HepG2 (cell line): ENCODE measurements at regions not wholly inside any gene's neighbourhood (a gene's known extent, or its start where the extent isn't known, plus 50 kb on each side); places are given as distances from the start of the nearest gene placed in this dataset.
A peak's percentile ranks its signal among the peaks of the same experiment; 100 is the strongest.

Experiments used
- CBX5 ChIP-seq: sonication (generic); formaldehyde crosslinking; IDR thresholded peaks from 2 replicates; pipeline ENCODE4 v1.4.0; 2020; ENCODE audit warnings: missing genetic modification reagents, borderline replicate concordance
- FOXA1 ChIP-seq, 2 experiments: fragments of 450-650 bp in 1 of 2; sonication (generic) in 1 of 2; formaldehyde crosslinking in 1 of 2; IDR thresholded peaks; 2 replicates each; pipeline versions ENCODE4 v1.4.0 to v1.6.1; 2016 to 2020; ENCODE audit warnings: missing genetic modification reagents in 1 of 2
- FOXJ3 ChIP-seq: sonication (generic); formaldehyde crosslinking; IDR thresholded peaks from 2 replicates; pipeline ENCODE4 v1.4.0; 2020; ENCODE audit warnings: missing genetic modification reagents, mild to moderate bottlenecking, borderline replicate concordance
- HINFP ChIP-seq: sonication (generic); formaldehyde crosslinking; IDR thresholded peaks from 2 replicates; pipeline ENCODE4 v1.4.0; 2020; ENCODE audit warnings: low read depth, mild to moderate bottlenecking, missing genetic modification reagents
- HMG20A ChIP-seq: IDR thresholded peaks from 2 replicates; pipeline ENCODE4 v1.6.1; 2016; ENCODE audit warnings: borderline replicate concordance
- HNF4G ChIP-seq, 2 experiments: sonication (generic) in 1 of 2; formaldehyde crosslinking in 1 of 2; IDR thresholded peaks; 2 replicates each; pipeline versions ENCODE4 v1.4.0 to v1.6.1; 2011 to 2020; ENCODE audit warnings: borderline replicate concordance in 2 of 2, low read depth in 2 of 2, mild to moderate bottlenecking in 2 of 2, low read length in 1 of 2, missing genetic modification reagents in 1 of 2, moderate library complexity in 1 of 2
- KAT8 ChIP-seq: IDR thresholded peaks from 2 replicates; pipeline ENCODE4 v1.6.1; 2016; ENCODE audit warnings: missing genetic modification reagents, missing compliant biosample characterization
- MAZ ChIP-seq, 2 experiments: sonication (generic) in 1 of 2; formaldehyde crosslinking in 1 of 2; IDR thresholded peaks; 2 replicates each; pipeline versions ENCODE4 v1.5.0 to v1.6.1; 2012 to 2020; ENCODE audit warnings: low read depth in 2 of 2, mild to moderate bottlenecking in 2 of 2, borderline replicate concordance in 1 of 2, improper control_type of control experiment in 1 of 2, low read length in 1 of 2, missing genetic modification reagents in 1 of 2, moderate library complexity in 1 of 2
- MEIS2 ChIP-seq: sonication (generic); formaldehyde crosslinking; IDR thresholded peaks from 2 replicates; pipeline ENCODE4 v1.9.0; 2021; ENCODE audit warnings: mild to moderate bottlenecking, missing genetic modification reagents
- NFE2 ChIP-seq: sonication (generic); formaldehyde crosslinking; IDR thresholded peaks from 2 replicates; pipeline ENCODE4 v1.4.0; 2020; ENCODE audit warnings: missing genetic modification reagents
- NONO ChIP-seq, 2 experiments: fragments of 450-650 bp in 1 of 2; sonication (generic) in 1 of 2; formaldehyde crosslinking in 1 of 2; IDR thresholded peaks in 1 of 2; conservative IDR thresholded peaks in 1 of 2; 2 replicates each; pipeline versions ENCODE4 v1.6.1 to v1.8.0; 2017 to 2022; ENCODE audit warnings: mild to moderate bottlenecking in 1 of 2, missing genetic modification reagents in 1 of 2, moderate library complexity in 1 of 2
- NR2F1 ChIP-seq, 2 experiments: fragments of 450-650 bp in 1 of 2; formaldehyde crosslinking in 1 of 2; IDR thresholded peaks; 2 replicates each; pipeline versions ENCODE4 v1.5.0 to v1.6.1; 2016 to 2020; ENCODE audit warnings: mild to moderate bottlenecking in 1 of 2, missing compliant biosample characterization in 1 of 2, missing genetic modification reagents in 1 of 2, moderate library complexity in 1 of 2
- RCOR2 ChIP-seq: IDR thresholded peaks from 2 replicates; pipeline ENCODE4 v1.6.1; 2016; ENCODE audit warnings: missing biosample characterization, missing genetic modification reagents
- SPEN ChIP-seq: sonication (generic); formaldehyde crosslinking; IDR thresholded peaks from 2 replicates; pipeline ENCODE4 v1.5.1; 2020; ENCODE audit warnings: low read depth, mild to moderate bottlenecking, missing genetic modification reagents
- TAF15 ChIP-seq: fragments of 200-400 bp; formaldehyde crosslinking; IDR thresholded peaks from one replicate; pipeline ENCODE4 v1.6.1; 2018; ENCODE audit warnings: mild to moderate bottlenecking, low read depth, low read length; ENCODE audit not compliant: poor library complexity, severe bottlenecking
- ZBTB33 ChIP-seq: sonication (generic); formaldehyde crosslinking; IDR thresholded peaks from 2 replicates; pipeline ENCODE4 v1.4.0; 2020; ENCODE audit warnings: missing genetic modification reagents
- ZBTB7A ChIP-seq: sonication (generic); formaldehyde crosslinking; IDR thresholded peaks from 2 replicates; pipeline ENCODE4 v1.8.0; 2022; ENCODE audit warnings: mild to moderate bottlenecking, missing genetic modification reagents
- ZBTB7B ChIP-seq: sonication (generic); formaldehyde crosslinking; IDR thresholded peaks from 2 replicates; pipeline ENCODE4 v1.4.0; 2020; ENCODE audit warnings: missing genetic modification reagents
- ZNF337 ChIP-seq: sonication (generic); formaldehyde crosslinking; IDR thresholded peaks from 2 replicates; pipeline ENCODE4 v1.5.1; 2020; ENCODE audit warnings: missing genetic modification reagents, low read depth, mild to moderate bottlenecking, borderline replicate concordance
- ZNF564 ChIP-seq: sonication (generic); formaldehyde crosslinking; IDR thresholded peaks from 2 replicates; pipeline ENCODE4 v1.8.1; 2023; ENCODE audit warnings: mild to moderate bottlenecking, missing genetic modification reagents
- ZNF614 ChIP-seq: IDR thresholded peaks from 2 replicates; pipeline ENCODE4 v1.6.1; 2018; ENCODE audit warnings: missing biosample characterization, missing genetic modification reagents, inconsistent platforms, borderline replicate concordance
- ZNF878 ChIP-seq: sonication (generic); formaldehyde crosslinking; IDR thresholded peaks from 2 replicates; pipeline ENCODE4 v1.8.1; 2023; ENCODE audit warnings: mild to moderate bottlenecking, missing genetic modification reagents, moderate library complexity
- TF ChIP-seq, protein P1 (sequence below): sonication (generic); formaldehyde crosslinking; IDR thresholded peaks from 2 replicates; pipeline ENCODE4 v1.9.0; 2022; ENCODE audit warnings: low read depth, missing genetic modification reagents

DNA sequence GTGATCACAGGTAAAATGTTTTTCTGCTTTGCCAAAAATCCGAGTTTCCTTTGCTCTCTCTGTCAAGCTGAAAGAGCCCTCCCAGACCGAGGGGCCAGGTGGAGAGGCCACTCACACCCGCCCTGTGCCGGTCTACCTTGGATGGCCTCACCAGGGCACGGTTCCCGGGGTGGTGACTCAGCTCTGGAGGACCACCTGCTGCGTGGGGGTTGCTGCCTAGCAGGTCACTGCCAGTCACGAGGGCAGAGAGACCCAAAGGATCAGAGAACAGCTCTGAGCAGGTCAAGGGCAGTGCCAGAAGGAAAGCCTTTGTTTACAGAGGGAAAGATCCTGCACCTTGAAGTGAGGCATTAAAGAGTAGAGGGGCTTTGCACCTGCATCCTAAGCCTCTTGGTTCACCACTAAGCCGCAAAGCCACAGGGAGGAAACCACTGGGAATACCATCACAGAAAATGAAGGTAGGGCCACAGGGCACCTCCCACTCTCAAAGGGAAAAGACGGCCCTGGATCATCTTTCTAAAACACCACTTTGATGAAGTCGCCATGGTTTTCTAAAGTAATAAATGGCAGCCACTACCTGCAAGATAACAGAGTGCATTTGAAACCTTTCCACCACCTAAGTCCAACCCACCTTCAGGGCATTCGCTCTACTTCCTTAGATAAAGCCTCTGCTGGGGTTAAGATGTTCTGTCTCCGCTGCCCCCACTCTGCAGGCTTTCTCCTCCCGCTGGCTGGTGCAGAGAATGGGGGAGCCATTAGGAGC lies 160.3 kb upstream of the KLF14 start (continued):
- TF ChIP-seq MAZ (IDR thresholded peaks at IDR 0.05; ENCODE audit: borderline replicate concordance, low read depth, low read length), result no peak
- TF ChIP-seq MAZ (CRISPR knock-in tag; IDR thresholded peaks at IDR 0.05; ENCODE audit: low read depth), result peak; percentile 33; the same call in 1 of the 2 replicates
- 0 out of 2 replicates have a peak, but pooled peaks have one; percentile 30 for TF ChIP-seq ZNF878 (CRISPR knock-in tag)
- TF ChIP-seq ZBTB7B (CRISPR knock-in tag), result peak; percentile 79
- TF ChIP-seq ZNF564 (CRISPR knock-in tag), result no peak
- TF ChIP-seq HMG20A (CRISPR knock-in tag), result peak; percentile 85; the same call in 1 of the 2 replicates
- peak; percentile 52; the same call in 1 of the 2 replicates for TF ChIP-seq CBX5
- no peak for TF ChIP-seq ZNF337 (CRISPR knock-in tag)
- no peak for TF ChIP-seq MEIS2
- peak; percentile 72; the same call in 1 of the 2 replicates for TF ChIP-seq NFE2 (CRISPR knock-in tag)
- no peak for TF ChIP-seq HINFP (CRISPR knock-in tag)
- TF ChIP-seq ZBTB7A (CRISPR knock-in tag), result no peak
- peak; percentile 70 to 76; a peak in 3 of 4 replicates for TF ChIP-seq NR2F1 (CRISPR knock-in tag; IDR thresholded peaks at IDR 0.05)
- no peak for TF ChIP-seq NONO (IDR thresholded peaks at IDR 0.05)
- TF ChIP-seq NONO (CRISPR knock-in tag; conservative IDR thresholded peaks at IDR 0.05), result no peak
- peak; percentile 78 for TF ChIP-seq ZBTB33 (CRISPR knock-in tag)
- TF ChIP-seq TAF15, result no peak
- no peak for TF ChIP-seq KAT8 (CRISPR knock-in tag)
- TF ChIP-seq FOXA1 (IDR thresholded peaks at IDR 0.05), result no peak
- peak; percentile 72; the same call in 1 of the 2 replicates for TF ChIP-seq FOXA1 (CRISPR knock-in tag; IDR thresholded peaks at IDR 0.05)
- TF ChIP-seq, protein P1, sequence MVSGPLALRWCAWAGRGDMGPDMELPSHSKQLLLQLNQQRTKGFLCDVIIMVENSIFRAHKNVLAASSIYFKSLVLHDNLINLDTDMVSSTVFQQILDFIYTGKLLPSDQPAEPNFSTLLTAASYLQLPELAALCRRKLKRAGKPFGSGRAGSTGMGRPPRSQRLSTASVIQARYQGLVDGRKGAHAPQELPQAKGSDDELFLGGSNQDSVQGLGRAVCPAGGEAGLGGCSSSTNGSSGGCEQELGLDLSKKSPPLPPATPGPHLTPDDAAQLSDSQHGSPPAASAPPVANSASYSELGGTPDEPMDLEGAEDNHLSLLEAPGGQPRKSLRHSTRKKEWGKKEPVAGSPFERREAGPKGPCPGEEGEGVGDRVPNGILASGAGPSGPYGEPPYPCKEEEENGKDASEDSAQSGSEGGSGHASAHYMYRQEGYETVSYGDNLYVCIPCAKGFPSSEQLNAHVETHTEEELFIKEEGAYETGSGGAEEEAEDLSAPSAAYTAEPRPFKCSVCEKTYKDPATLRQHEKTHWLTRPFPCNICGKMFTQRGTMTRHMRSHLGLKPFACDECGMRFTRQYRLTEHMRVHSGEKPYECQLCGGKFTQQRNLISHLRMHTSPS (CRISPR knock-in tag), result peak; percentile 88
- 0 out of 2 replicates have a peak, but pooled peaks have one; percentile 44 for TF ChIP-seq RCOR2 (CRISPR knock-in tag)
- TF ChIP-seq HNF4G (IDR thresholded peaks at IDR 0.05; ENCODE audit: borderline replicate concordance, low read depth, low read length), result peak; percentile 4; the same call in 1 of the 2 replicates
- no peak for TF ChIP-seq HNF4G (CRISPR knock-in tag; IDR thresholded peaks at IDR 0.05; ENCODE audit: borderline replicate concordance, low read depth)
- 0 out of 2 replicates have a peak, but pooled peaks have one; percentile 21 for TF ChIP-seq FOXJ3
- no peak for TF ChIP-seq SPEN (CRISPR knock-in tag)
- TF ChIP-seq ZNF614, result 0 out of 2 replicates have a peak, but pooled peaks have one; percentile 16
